Gastrocnemius medialis (tissue), 4 donors: ENCODE measurements at regions not wholly inside any gene's neighbourhood (a gene's known extent, or its start where the extent isn't known, plus 50 kb on each side); places are given as distances from the start of the nearest gene placed in this dataset.
"Not testable (repeated sequence)": the region's sequence is repeated elsewhere in the genome, so short reads cannot be mapped to it uniquely, and the experiment has no call there.

Experiments used
- ATAC-seq, 2 donors: fragments of 150-250 bp; one replicate each; pipeline ENCODE4 v1.9.1; 2016
- DNase-seq, 2 donors: peaks; one replicate each; pipeline ENCODE4 v3.0.0-alpha.2; 2019
- H3K27ac ChIP-seq, 4 donors: fragments of 200-600 bp; sonication (generic); 1 replicate in 1 of 4; 2 replicates in 3 of 4; pipeline ENCODE4 v1.5.1; 2016 to 2018; ENCODE audit warnings: mild to moderate bottlenecking in 2 of 4, moderate library complexity in 1 of 4
- H3K27me3 ChIP-seq, 3 donors: fragments of 200-600 bp; sonication (generic) in 2 of 3; 1 replicate in 1 of 3; 2 replicates in 2 of 3; pipeline versions ENCODE4 v1.5.1 to v1.6.0; 2016 to 2019; ENCODE audit warnings: mild to moderate bottlenecking in 1 of 3, moderate library complexity in 1 of 3
- H3K36me3 ChIP-seq, 2 donors: fragments of 200-600 bp; sonication (generic) in 1 of 2; one replicate each; pipeline ENCODE4 v1.5.1; 2017 to 2018
- H3K4me1 ChIP-seq, 2 donors: fragments of 200-600 bp; sonication (generic) in 1 of 2; one replicate each; pipeline ENCODE4 v1.5.1; 2016 to 2017; ENCODE audit warnings: mild to moderate bottlenecking in 2 of 2
- H3K4me3 ChIP-seq, 4 donors: fragments of 200-600 bp; sonication (generic) in 3 of 4; 1 replicate in 1 of 4; 2 replicates in 3 of 4; pipeline ENCODE4 v1.5.1; 2016 to 2019; ENCODE audit warnings: mild to moderate bottlenecking in 2 of 4
- H3K9me3 ChIP-seq, 3 donors: fragments of 200-600 bp; sonication (generic) in 2 of 3; 1 replicate in 1 of 3; 2 replicates in 2 of 3; pipeline ENCODE4 v1.5.1; 2016 to 2019
- POLR2A ChIP-seq, 2 donors: fragments of 450-650 bp; IDR thresholded peaks; one replicate each; pipeline ENCODE4 v1.6.1; 2017; ENCODE audit warnings: antibody characterized with exemption in 2 of 2, mild to moderate bottlenecking in 2 of 2, moderate library complexity in 2 of 2
- in situ Hi-C, 4 donors: fragments of 200-750 bp; cut with MboI; loops; one replicate each; pipeline versions ENCODE4 v1.15.0 to v1.8.0; 2017; ENCODE audit warnings: low sequenced_read_pairs in 4 of 4
- intact Hi-C: fragments of 100-400 bp; cut with DNase I; formaldehyde crosslinking; loops from one replicate; pipeline ENCODE4 v1.15.1; 2023; ENCODE audit warnings: low total_unique reads
- TF ChIP-seq, protein P1 (sequence below), 5 experiments: fragments of 450-650 bp in 3 of 5; fragments of 200-600 bp in 2 of 5; sonication (generic) in 2 of 5; IDR thresholded peaks in 4 of 5; conservative IDR thresholded peaks in 1 of 5; 1 replicate in 4 of 5; 2 replicates in 1 of 5; pipeline ENCODE4 v1.5.1; 2016 to 2019; ENCODE audit warnings: antibody characterized with exemption in 5 of 5, mild to moderate bottlenecking in 3 of 5, moderate library complexity in 3 of 5

GRCh38 chr7:9603291-9603690, 1169.9 kb downstream of the NXPH1 start:
- no peak overlapping the region for H3K4me3 ChIP-seq
- no peak for DNase-seq
- in situ Hi-C loops (no loop called here), intact Hi-C loops (no loop called here)
- no peak for ATAC-seq
- H3K27ac ChIP-seq = no peak overlapping the region
- H3K4me1 ChIP-seq = no peaks in the 10 kb centered on the region
- H3K9me3 ChIP-seq = no peaks in the 10 kb centered on the region
- no peaks in the 10 kb centered on the region for H3K27me3 ChIP-seq
- H3K36me3 ChIP-seq = no peaks in the 10 kb centered on the region
- TF ChIP-seq, protein P1, sequence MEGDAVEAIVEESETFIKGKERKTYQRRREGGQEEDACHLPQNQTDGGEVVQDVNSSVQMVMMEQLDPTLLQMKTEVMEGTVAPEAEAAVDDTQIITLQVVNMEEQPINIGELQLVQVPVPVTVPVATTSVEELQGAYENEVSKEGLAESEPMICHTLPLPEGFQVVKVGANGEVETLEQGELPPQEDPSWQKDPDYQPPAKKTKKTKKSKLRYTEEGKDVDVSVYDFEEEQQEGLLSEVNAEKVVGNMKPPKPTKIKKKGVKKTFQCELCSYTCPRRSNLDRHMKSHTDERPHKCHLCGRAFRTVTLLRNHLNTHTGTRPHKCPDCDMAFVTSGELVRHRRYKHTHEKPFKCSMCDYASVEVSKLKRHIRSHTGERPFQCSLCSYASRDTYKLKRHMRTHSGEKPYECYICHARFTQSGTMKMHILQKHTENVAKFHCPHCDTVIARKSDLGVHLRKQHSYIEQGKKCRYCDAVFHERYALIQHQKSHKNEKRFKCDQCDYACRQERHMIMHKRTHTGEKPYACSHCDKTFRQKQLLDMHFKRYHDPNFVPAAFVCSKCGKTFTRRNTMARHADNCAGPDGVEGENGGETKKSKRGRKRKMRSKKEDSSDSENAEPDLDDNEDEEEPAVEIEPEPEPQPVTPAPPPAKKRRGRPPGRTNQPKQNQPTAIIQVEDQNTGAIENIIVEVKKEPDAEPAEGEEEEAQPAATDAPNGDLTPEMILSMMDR (IDR thresholded peaks at IDR 0.05 in 4 of 5, conservative IDR thresholded peaks at IDR 0.05 in 1 of 5) = no peak
- TF ChIP-seq POLR2A (IDR thresholded peaks at IDR 0.05) = no peak

DNA sequence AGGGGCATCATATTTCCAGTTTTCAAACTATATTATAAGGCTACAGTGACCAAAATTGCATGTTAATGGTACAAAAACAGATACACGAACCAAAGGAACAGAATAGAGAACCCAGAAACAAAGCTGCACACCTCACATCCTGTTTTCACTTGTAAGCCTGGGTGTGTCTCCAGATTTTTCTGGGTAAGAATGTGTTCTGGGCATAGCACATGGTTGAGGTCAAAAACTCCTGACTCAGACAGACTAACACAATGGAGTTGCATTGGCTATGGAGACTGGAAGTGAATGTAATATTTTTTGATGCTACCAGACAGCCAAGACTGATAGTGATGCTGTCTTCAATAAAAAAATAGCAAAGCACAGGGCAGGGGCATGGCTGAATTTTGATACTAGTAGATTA, 1175.2 kb downstream of the NXPH1 start:
- DNase-seq = no peak
- Histone ChIP-seq H3K4me1 (no peaks in the 10 kb centered on the region), H3K4me3 (no peak overlapping the region), H3K9me3 (no peaks in the 10 kb centered on the region), H3K27me3 (no peaks in the 10 kb centered on the region), H3K27ac (no peak overlapping the region), H3K36me3 (no peaks in the 10 kb centered on the region)
- TF ChIP-seq, protein P1 (IDR thresholded peaks at IDR 0.05 in 4 of 5, conservative IDR thresholded peaks at IDR 0.05 in 1 of 5) = no peak
- TF ChIP-seq POLR2A (IDR thresholded peaks at IDR 0.05) = no peak
- no peak for ATAC-seq
- intact Hi-C loops = no loop called here
- in situ Hi-C loops = no loop called here

GRCh38 chr7:9620899-9621298, 1187.5 kb downstream of the NXPH1 start:
- H3K27ac ChIP-seq, ATAC-seq, H3K9me3 ChIP-seq, H3K4me1 ChIP-seq, DNase-seq, intact Hi-C loops, in situ Hi-C loops, H3K4me3 ChIP-seq, H3K27me3 ChIP-seq, H3K36me3 ChIP-seq: not testable (repeated sequence)

- H3K27ac ChIP-seq, H3K9me3 ChIP-seq, in situ Hi-C loops, H3K27me3 ChIP-seq, DNase-seq, H3K36me3 ChIP-seq, intact Hi-C loops, ATAC-seq, H3K4me3 ChIP-seq, H3K4me1 ChIP-seq: not testable (repeated sequence)
These were observed 1188.0 kb downstream of the NXPH1 start for GRCh38 chr7:9621306-9621902.

DNA sequence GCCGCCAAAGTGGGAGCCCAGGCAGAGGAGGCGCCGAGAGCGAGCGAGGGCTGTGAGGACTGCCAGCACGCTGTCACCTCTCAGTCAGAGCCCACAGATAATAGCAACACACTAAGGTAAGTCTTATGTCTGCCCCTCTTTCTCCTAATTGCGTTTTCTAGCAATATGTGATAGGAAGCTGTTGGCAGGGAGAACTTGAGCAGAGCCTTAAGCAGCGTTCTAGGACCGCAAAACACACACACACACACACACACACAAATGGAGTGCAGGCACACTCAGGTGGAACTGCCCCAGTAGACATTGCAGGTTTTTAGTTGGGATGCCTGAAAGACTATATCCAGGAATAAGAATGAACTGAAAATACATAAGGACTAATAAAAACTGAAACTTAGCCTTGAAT, 1188.5 kb downstream of the NXPH1 start:
- intact Hi-C loops = no loop called here
- no peak for TF ChIP-seq POLR2A (IDR thresholded peaks at IDR 0.05)
- TF ChIP-seq, protein P1 (IDR thresholded peaks at IDR 0.05 in 4 of 5, conservative IDR thresholded peaks at IDR 0.05 in 1 of 5) = no peak
- no peak overlapping the region for H3K27ac ChIP-seq
- H3K4me1 ChIP-seq = no peaks in the 10 kb centered on the region
- no peaks in the 10 kb centered on the region for H3K36me3 ChIP-seq
- no peak overlapping the region for H3K4me3 ChIP-seq
- in situ Hi-C loops = no loop called here
- H3K27me3 ChIP-seq = no peaks in the 10 kb centered on the region
- no peaks in the 10 kb centered on the region for H3K9me3 ChIP-seq
- no peak for DNase-seq
- no peak for ATAC-seq

GRCh38 chr7:9625953-9626352, 1192.5 kb downstream of the NXPH1 start:
- H3K36me3 ChIP-seq = no peaks in the 10 kb centered on the region
- no peaks in the 10 kb centered on the region for H3K27me3 ChIP-seq
- ATAC-seq (no peak), DNase-seq (no peak)
- TF ChIP-seq, protein P1 (IDR thresholded peaks at IDR 0.05 in 4 of 5, conservative IDR thresholded peaks at IDR 0.05 in 1 of 5) = no peak
- TF ChIP-seq POLR2A (IDR thresholded peaks at IDR 0.05) = no peak
- no peak overlapping the region for H3K27ac ChIP-seq
- in situ Hi-C loops (no loop called here), intact Hi-C loops (no loop called here)
- H3K4me1 ChIP-seq = no peaks in the 10 kb centered on the region
- no peaks in the 10 kb centered on the region for H3K9me3 ChIP-seq
- no peak overlapping the region for H3K4me3 ChIP-seq
